Kidney (tissue), 13 donors: ENCODE measurements at regions not wholly inside any gene's neighbourhood (a gene's known extent, or its start where the extent isn't known, plus 50 kb on each side); places are given as distances from the start of the nearest gene placed in this dataset.

Source experiments
- DNase-seq, 5 donors: peaks; one replicate each; pipeline ENCODE4 v3.0.0-alpha.2; 2013 to 2020
- FAIRE-seq: peaks from 2 replicates; lab custom pipeline; 2012; peaks lifted over from hg19 to GRCh38; lab: Jason Lieb, UNC
- H3K27ac ChIP-seq, 2 donors: one replicate each; pipeline ENCODE4 v1.7.0; 2013; ENCODE audit warnings: low read depth in 2 of 2, low read length in 2 of 2, inconsistent platforms in 1 of 2
- H3K27me3 ChIP-seq: one replicate; pipeline ENCODE4 v1.7.1; 2013; ENCODE audit warnings: low read length, inconsistent platforms; ENCODE audit not compliant: control insufficient read depth, insufficient read depth
- H3K36me3 ChIP-seq, 3 donors: one replicate each; pipeline versions ENCODE4 v1.7.0 to v1.7.1; 2013; ENCODE audit warnings: low read length in 3 of 3, control low read depth in 1 of 3, inconsistent platforms in 1 of 3; ENCODE audit not compliant: insufficient read depth in 3 of 3, control insufficient read depth in 2 of 3
- H3K4me1 ChIP-seq, 3 donors: one replicate each; pipeline versions ENCODE4 v1.7.0 to v1.7.1; 2013; ENCODE audit warnings: low read length in 3 of 3, inconsistent platforms in 1 of 3, low read depth in 1 of 3; ENCODE audit not compliant: control insufficient read depth in 2 of 3, insufficient read depth in 2 of 3
- H3K4me3 ChIP-seq, 3 donors: one replicate each; pipeline versions ENCODE4 v1.7.0 to v1.8.1; 2013; ENCODE audit warnings: low read length in 3 of 3, control low read depth in 1 of 3, inconsistent platforms in 1 of 3
- H3K9ac ChIP-seq, 3 donors: one replicate each; pipeline versions ENCODE4 v1.7.0 to v1.7.1; 2013; ENCODE audit warnings: low read length in 3 of 3, control low read depth in 1 of 3, inconsistent platforms in 1 of 3
- H3K9me3 ChIP-seq, 3 donors: one replicate each; pipeline versions ENCODE4 v1.7.0 to v1.7.1; 2013; ENCODE audit warnings: low read length in 3 of 3, control low read depth in 1 of 3, inconsistent platforms in 1 of 3; ENCODE audit not compliant: control insufficient read depth in 2 of 3, insufficient read depth in 1 of 3
- CTCF ChIP-seq: IDR thresholded peaks from 3 replicates; pipeline ENCODE4 v1.5.1; 2012; ENCODE audit warnings: mild to moderate bottlenecking, moderate library complexity, borderline replicate concordance; ENCODE audit not compliant: insufficient read depth; ENCODE audit errors: extremely low read depth
- intact Hi-C: fragments of 100-400 bp; cut with DNase I; formaldehyde crosslinking; loops from one replicate; pipeline ENCODE4 v1.11.1; 2022
- donor health status: control.
- donor health status: control.
- donor health status: control.
- donor health status: control.
- donor health status: control.
- donor health status: DM: yes; HTN: yes; CAD: no.
- donor health status: Normal renal cell carcinoma (clear cell type).

GRCh38 chr1:67937010-67937409 lies 103.7 kb upstream of the GNG12 start:
- no peak for TF ChIP-seq CTCF
- DNase-seq (no peak), FAIRE-seq (no peak)
- Histone ChIP-seq H3K4me3 (no peak overlapping the region), H3K9me3 (no peaks in the 10 kb centered on the region), H3K27ac (no peak overlapping the region), H3K4me1 (no peaks in the 10 kb centered on the region), H3K27me3 (no peaks in the 10 kb centered on the region), H3K36me3 (no peaks in the 10 kb centered on the region), H3K9ac (no peak overlapping the region)
- intact Hi-C loops = no loop called here

- DNase-seq (no peak), FAIRE-seq (no peak)
- H3K9ac ChIP-seq = no peak overlapping the region
- no peaks in the 10 kb centered on the region for H3K9me3 ChIP-seq
- H3K27me3 ChIP-seq = no peaks in the 10 kb centered on the region
- no peaks in the 10 kb centered on the region for H3K4me1 ChIP-seq
- H3K4me3 ChIP-seq = no peak overlapping the region
- intact Hi-C loops = no loop called here
- no peaks in the 10 kb centered on the region for H3K36me3 ChIP-seq
- no peak overlapping the region for H3K27ac ChIP-seq
- TF ChIP-seq CTCF = no peak
Measured at GRCh38 chr1:67935560-67935959, 102.3 kb upstream of the GNG12 start.

- H3K4me1 ChIP-seq = no peaks in the 10 kb centered on the region
- H3K27me3 ChIP-seq = no peaks in the 10 kb centered on the region
- H3K36me3 ChIP-seq = no peaks in the 10 kb centered on the region
- intact Hi-C loops = no loop called here
- FAIRE-seq (no peak), DNase-seq (no peak)
- no peak for TF ChIP-seq CTCF
- no peaks in the 10 kb centered on the region for H3K9me3 ChIP-seq
- H3K4me3 ChIP-seq = no peak overlapping the region
- no peak overlapping the region for H3K27ac ChIP-seq
- H3K9ac ChIP-seq = no peak overlapping the region
Measured at GRCh38 chr1:67931198-67931597, 97.9 kb upstream of the GNG12 start.

GRCh38 chr1:67923074-67923473 lies 89.8 kb upstream of the GNG12 start:
- H3K9me3 ChIP-seq = no peaks in the 10 kb centered on the region
- no peak overlapping the region for H3K9ac ChIP-seq
- H3K36me3 ChIP-seq = no peaks in the 10 kb centered on the region
- no peaks in the 10 kb centered on the region for H3K4me1 ChIP-seq
- DNase-seq (no peak), FAIRE-seq (no peak)
- intact Hi-C loops = no loop called here
- no peak overlapping the region for H3K4me3 ChIP-seq
- no peak overlapping the region for H3K27ac ChIP-seq
- no peaks in the 10 kb centered on the region for H3K27me3 ChIP-seq
- TF ChIP-seq CTCF = no peak
